Thyroid gland (tissue), 4 donors: ENCODE measurements at regions not wholly inside any gene's neighbourhood (a gene's known extent, or its start where the extent isn't known, plus 50 kb on each side); places are given as distances from the start of the nearest gene placed in this dataset.

ENCODE experiments used
- CTCF ChIP-seq, 6 experiments: fragments of 200-600 bp in 3 of 6; fragments of 450-650 bp in 3 of 6; sonication (generic) in 3 of 6; IDR thresholded peaks; one replicate each; pipeline ENCODE4 v1.5.1; 2016 to 2019; ENCODE audit warnings: antibody characterized with exemption in 6 of 6, mild to moderate bottlenecking in 2 of 6, inconsistent platforms in 1 of 6, moderate library complexity in 1 of 6
- POLR2A ChIP-seq, 2 donors: fragments of 450-650 bp; IDR thresholded peaks; one replicate each; pipeline ENCODE4 v1.6.1; 2017; ENCODE audit warnings: antibody characterized with exemption in 2 of 2, mild to moderate bottlenecking in 2 of 2, moderate library complexity in 1 of 2

GRCh38 chr1:62978741-62979140 is 194.8 kb downstream of the ATG4C start:
- TF ChIP-seq POLR2A (IDR thresholded peaks at IDR 0.05) (no peak), CTCF (IDR thresholded peaks at IDR 0.05) (no peak)
